Activated CD8-positive, alpha-beta T cell treated with anti-CD3 and anti-CD28 coated beads for 36 hours (primary cell): ENCODE measurements at regions not wholly inside any gene's neighbourhood (a gene's known extent, or its start where the extent isn't known, plus 50 kb on each side); places are given as distances from the start of the nearest gene placed in this dataset.
"Not testable (repeated sequence)": the region's sequence is repeated elsewhere in the genome, so short reads cannot be mapped to it uniquely, and the experiment has no call there.

ENCODE experiments used
- ATAC-seq: fragments of 200-7000 bp; cut with Tn5 transposase; one replicate; pipeline ENCODE4 v1.10.0; 2021; ENCODE audit warnings: mild to moderate bottlenecking, moderate library complexity
- CTCF ChIA-PET: fragments of 350-600 bp; sonication (Branson Sonifier 250); formaldehyde crosslinking; loops from one replicate; lab custom pipeline; 2021; ENCODE audit warnings: antibody characterized with exemption; lab: Charles Lee
- POLR2A ChIA-PET: fragments of 350-600 bp; sonication (Branson Sonifier 250); formaldehyde crosslinking; loops from one replicate; lab custom pipeline; 2021; ENCODE audit warnings: antibody characterized with exemption; lab: Charles Lee
- DNase-seq: peaks from one replicate; pipeline ENCODE4 v3.0.0-alpha.2; 2020
- H3K27ac Mint-ChIP-seq: one replicate; pipeline ENCODE4 v1.8.0; 2021; ENCODE audit warnings: mild to moderate bottlenecking, mixed read lengths
- H3K27me3 Mint-ChIP-seq: one replicate; pipeline ENCODE4 v1.8.0; 2021; ENCODE audit warnings: mixed read lengths
- H3K36me3 Mint-ChIP-seq: one replicate; pipeline ENCODE4 v1.8.0; 2021; ENCODE audit warnings: low read depth, mixed read lengths
- H3K4me1 Mint-ChIP-seq: one replicate; pipeline ENCODE4 v1.8.0; 2021; ENCODE audit warnings: low read depth, mixed read lengths
- H3K4me3 Mint-ChIP-seq: one replicate; pipeline ENCODE4 v1.8.0; 2021; ENCODE audit warnings: mild to moderate bottlenecking, moderate library complexity, mixed read lengths
- H3K9me3 Mint-ChIP-seq: one replicate; pipeline ENCODE4 v1.8.0; 2021; ENCODE audit warnings: mixed read lengths
- intact Hi-C: fragments of 100-400 bp; cut with micrococcal nuclease; formaldehyde crosslinking; loops from one replicate; pipeline ENCODE4 v1.10.0; 2022
- TF ChIP-seq, protein P1 (sequence below): fragments of 200-600 bp; IDR thresholded peaks from one replicate; pipeline ENCODE4 v1.8.0; 2022; ENCODE audit warnings: antibody characterized with exemption, mild to moderate bottlenecking

DNA sequence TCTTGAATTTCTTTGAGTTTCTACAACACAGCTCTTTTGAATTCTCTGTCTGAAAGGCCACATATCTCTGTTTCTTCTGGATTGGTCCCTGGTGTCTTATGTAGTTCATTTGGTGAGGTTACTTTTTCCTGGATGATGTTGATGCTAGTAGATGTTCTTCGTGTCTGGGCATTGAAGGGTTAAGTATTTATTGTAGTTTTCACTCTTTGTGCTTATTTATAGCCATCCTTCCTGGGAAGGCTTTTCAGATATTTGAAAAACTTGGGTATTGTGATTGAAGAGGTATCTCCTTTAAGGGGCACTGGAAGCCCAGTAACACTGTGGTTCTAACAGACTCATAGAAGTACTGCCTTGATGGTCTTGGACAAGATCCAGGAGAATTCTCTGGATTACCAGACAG is 338.5 kb upstream of the SPRY2 start:
- Mint-ChIP-seq H3K4me1 (no peaks in the 10 kb centered on the region), H3K4me3 (no peak overlapping the region), H3K27me3 (no peaks in the 10 kb centered on the region), H3K27ac (no peak overlapping the region), H3K36me3 (no peaks in the 10 kb centered on the region), H3K9me3 (peaks cover 8% of the 10 kb centered on the region)
- ATAC-seq (no peak), DNase-seq (no peak)
- CTCF ChIA-PET = no interaction called here
- POLR2A ChIA-PET = no interaction called here
- intact Hi-C loops = no loop called here
- TF ChIP-seq, protein P1, sequence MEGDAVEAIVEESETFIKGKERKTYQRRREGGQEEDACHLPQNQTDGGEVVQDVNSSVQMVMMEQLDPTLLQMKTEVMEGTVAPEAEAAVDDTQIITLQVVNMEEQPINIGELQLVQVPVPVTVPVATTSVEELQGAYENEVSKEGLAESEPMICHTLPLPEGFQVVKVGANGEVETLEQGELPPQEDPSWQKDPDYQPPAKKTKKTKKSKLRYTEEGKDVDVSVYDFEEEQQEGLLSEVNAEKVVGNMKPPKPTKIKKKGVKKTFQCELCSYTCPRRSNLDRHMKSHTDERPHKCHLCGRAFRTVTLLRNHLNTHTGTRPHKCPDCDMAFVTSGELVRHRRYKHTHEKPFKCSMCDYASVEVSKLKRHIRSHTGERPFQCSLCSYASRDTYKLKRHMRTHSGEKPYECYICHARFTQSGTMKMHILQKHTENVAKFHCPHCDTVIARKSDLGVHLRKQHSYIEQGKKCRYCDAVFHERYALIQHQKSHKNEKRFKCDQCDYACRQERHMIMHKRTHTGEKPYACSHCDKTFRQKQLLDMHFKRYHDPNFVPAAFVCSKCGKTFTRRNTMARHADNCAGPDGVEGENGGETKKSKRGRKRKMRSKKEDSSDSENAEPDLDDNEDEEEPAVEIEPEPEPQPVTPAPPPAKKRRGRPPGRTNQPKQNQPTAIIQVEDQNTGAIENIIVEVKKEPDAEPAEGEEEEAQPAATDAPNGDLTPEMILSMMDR = no peak

DNA sequence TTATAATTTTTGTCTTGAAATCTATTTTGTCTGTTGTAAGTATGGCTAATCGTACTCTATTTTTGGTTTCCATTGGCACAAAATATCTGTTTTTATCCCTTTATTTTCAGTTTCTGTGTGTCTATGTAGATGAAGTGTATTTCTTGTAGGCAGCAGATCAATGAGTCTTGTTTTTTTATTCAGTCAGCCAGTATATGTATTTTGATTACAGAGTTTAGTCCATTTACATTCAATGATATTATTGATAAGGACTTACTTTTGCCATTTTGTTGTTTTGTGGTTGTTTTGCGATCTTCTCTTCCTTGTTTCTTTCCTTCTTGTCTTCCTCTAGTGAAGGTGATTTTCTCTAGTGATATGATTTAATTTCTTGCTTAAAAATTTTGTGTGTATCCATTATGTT is 336.3 kb upstream of the SPRY2 start:
- Mint-ChIP-seq H3K4me1 (no peaks in the 10 kb centered on the region), H3K4me3 (no peak overlapping the region), H3K27ac (no peak overlapping the region), H3K36me3 (no peaks in the 10 kb centered on the region), H3K27me3 (no peaks in the 10 kb centered on the region), H3K9me3 (peaks cover 12% of the 10 kb centered on the region)
- DNase-seq (no peak), ATAC-seq (no peak)
- CTCF ChIA-PET = no interaction called here
- POLR2A ChIA-PET = no interaction called here
- TF ChIP-seq, protein P1 = no peak
- intact Hi-C loops = no loop called here

DNA sequence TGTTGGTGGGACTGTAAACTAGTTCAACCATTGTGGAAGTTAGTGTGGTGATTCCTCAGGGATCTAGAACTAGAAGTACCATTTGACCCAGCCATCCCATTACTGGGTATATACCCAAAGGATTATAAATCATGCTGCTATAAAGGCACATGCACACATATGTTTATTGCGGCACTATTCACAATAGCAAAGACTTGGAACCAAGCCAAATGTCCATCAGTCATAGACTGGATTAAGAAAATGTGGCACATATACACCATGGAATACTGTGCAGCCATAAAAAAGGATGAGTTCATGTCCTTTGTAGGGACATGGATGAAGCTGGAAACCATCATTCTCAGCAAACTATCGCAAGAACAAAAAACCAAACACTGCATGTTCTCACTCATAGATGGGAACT is 334.5 kb upstream of the SPRY2 start:
- H3K9me3 Mint-ChIP-seq = peaks cover 14% of the 10 kb centered on the region
- ATAC-seq, CTCF ChIA-PET: not testable (repeated sequence)

DNA sequence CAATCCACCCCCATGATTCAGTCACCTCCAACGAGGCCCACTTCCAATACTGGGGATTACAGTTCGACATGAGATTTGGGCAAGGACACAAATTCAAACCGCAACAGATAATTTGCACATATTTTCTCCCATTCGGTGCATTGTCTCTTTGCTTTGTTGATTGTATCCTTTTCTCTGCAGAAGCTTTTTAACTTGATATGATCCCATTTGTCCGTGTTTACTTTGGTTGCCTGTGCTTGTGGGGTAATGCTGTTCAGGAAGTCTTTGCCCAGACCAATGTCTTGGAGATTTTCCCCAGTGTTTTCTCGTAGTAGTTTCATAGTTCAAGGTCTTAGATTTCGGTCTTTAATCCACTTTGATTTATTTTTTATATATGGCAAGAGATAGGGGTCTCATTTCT is 330.8 kb upstream of the SPRY2 start:
- Mint-ChIP-seq H3K36me3 (no peaks in the 10 kb centered on the region), H3K4me1 (no peaks in the 10 kb centered on the region), H3K9me3 (peaks cover 10% of the 10 kb centered on the region), H3K4me3 (no peak overlapping the region), H3K27me3 (no peaks in the 10 kb centered on the region), H3K27ac (no peak overlapping the region)
- CTCF ChIA-PET = no interaction called here
- no peak for ATAC-seq
- DNase-seq = no peak
- POLR2A ChIA-PET = no interaction called here
- intact Hi-C loops = no loop called here
- TF ChIP-seq, protein P1 = no peak

More for the DNA sequence above, 334.5 kb upstream of the SPRY2 start:
- H3K27me3 Mint-ChIP-seq, DNase-seq, H3K4me1 Mint-ChIP-seq, H3K36me3 Mint-ChIP-seq, intact Hi-C loops, H3K27ac Mint-ChIP-seq, POLR2A ChIA-PET, H3K4me3 Mint-ChIP-seq: not testable (repeated sequence)

DNA sequence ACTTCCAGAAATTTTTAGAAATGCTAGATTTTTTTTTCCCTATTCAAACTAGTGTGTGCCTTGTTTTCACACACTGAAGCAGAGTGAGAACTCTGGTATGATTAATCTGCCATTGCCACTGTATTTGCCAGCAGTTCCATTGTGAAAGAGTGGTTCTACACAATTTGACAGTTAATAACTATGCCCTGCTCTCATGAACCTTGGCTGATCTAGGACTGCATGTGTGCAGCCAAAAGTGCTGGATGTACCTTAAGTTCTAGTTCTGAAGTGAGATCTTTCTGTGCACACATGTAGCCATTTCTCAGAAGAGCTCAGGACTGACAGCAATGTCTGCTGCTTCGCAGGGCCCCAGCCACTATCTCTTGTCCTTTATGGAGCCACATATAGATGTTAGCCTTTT is 328.2 kb upstream of the SPRY2 start:
- ATAC-seq = no peak
- intact Hi-C loops = no loop called here
- no peaks in the 10 kb centered on the region for H3K27me3 Mint-ChIP-seq
- H3K36me3 Mint-ChIP-seq = no peaks in the 10 kb centered on the region
- ChIA-PET POLR2A (no interaction called here), CTCF (no interaction called here)
- no peak overlapping the region for H3K27ac Mint-ChIP-seq
- no peak overlapping the region for H3K4me3 Mint-ChIP-seq
- peaks cover 6% of the 10 kb centered on the region for H3K9me3 Mint-ChIP-seq
- DNase-seq = no peak
- no peaks in the 10 kb centered on the region for H3K4me1 Mint-ChIP-seq
- TF ChIP-seq, protein P1 = no peak

DNA sequence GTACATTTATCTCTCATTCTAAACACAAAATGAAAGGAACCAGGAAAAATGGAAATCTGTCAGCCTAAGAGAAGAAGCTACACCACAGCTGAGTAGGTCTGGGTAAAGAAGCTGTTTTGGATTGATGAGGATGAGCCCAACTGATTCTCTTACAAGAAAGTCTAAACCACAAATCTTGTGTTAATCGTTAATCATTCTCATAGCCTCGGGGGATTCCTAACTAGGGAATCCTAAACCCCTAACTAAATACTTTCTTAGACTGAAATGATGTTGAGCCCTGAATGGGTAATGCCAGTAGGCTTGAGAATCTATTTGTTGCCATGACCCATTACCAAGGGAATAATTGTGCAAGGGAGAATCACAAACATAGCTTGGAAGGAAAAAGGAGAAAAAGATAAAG is 327.5 kb upstream of the SPRY2 start:
- ATAC-seq (no peak), DNase-seq (no peak)
- ChIA-PET CTCF (no interaction called here), POLR2A (no interaction called here)
- H3K4me3 Mint-ChIP-seq = no peak overlapping the region
- H3K9me3 Mint-ChIP-seq = peaks cover 6% of the 10 kb centered on the region
- H3K27ac Mint-ChIP-seq = no peak overlapping the region
- intact Hi-C loops = no loop called here
- TF ChIP-seq, protein P1 = no peak
- no peaks in the 10 kb centered on the region for H3K4me1 Mint-ChIP-seq
- no peaks in the 10 kb centered on the region for H3K27me3 Mint-ChIP-seq
- H3K36me3 Mint-ChIP-seq = no peaks in the 10 kb centered on the region
